ENCODE measurements at regions not wholly inside any gene's neighbourhood (a gene's known extent, or its start where the extent isn't known, plus 50 kb on each side); places are given as distances from the start of the nearest gene placed in this dataset.

DNA sequence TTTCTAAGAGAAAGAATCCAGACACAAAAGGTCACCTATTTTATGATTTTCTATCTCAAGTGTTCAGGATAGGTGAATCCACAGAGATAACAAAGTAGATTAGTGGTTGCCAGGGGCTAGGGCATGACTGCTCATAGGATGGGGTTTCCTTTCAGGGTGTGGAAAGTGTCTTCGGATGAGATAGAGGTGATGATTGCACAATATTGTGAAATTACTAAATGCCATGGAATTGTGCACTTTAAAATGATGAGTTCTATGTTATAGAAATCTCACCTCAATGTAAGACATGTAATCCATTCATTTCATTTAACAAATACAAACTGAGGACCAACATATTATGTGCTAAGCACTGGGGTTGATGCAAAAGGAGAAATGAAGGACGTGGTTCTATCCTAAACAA, 76.4 kb upstream of the GALNT17 start:
- TF ChIP-seq, protein P1, sequence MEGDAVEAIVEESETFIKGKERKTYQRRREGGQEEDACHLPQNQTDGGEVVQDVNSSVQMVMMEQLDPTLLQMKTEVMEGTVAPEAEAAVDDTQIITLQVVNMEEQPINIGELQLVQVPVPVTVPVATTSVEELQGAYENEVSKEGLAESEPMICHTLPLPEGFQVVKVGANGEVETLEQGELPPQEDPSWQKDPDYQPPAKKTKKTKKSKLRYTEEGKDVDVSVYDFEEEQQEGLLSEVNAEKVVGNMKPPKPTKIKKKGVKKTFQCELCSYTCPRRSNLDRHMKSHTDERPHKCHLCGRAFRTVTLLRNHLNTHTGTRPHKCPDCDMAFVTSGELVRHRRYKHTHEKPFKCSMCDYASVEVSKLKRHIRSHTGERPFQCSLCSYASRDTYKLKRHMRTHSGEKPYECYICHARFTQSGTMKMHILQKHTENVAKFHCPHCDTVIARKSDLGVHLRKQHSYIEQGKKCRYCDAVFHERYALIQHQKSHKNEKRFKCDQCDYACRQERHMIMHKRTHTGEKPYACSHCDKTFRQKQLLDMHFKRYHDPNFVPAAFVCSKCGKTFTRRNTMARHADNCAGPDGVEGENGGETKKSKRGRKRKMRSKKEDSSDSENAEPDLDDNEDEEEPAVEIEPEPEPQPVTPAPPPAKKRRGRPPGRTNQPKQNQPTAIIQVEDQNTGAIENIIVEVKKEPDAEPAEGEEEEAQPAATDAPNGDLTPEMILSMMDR (IDR thresholded peaks at IDR 0.05; ENCODE audit: insufficient read depth, low read depth, low read length) = no peak
- H3K27me3 ChIP-seq (ENCODE audit: control insufficient read depth, insufficient read depth, low read length) = no peaks in the 10 kb centered on the region
- no peak for DNase-seq (ENCODE audit: low read depth)
- ChIA-PET POLR2A (no interaction called here), CTCF (no interaction called here)
- H3K4me3 ChIP-seq (ENCODE audit: low read depth, low read length) = no peak overlapping the region
- H3K36me3 ChIP-seq (ENCODE audit: control insufficient read depth, insufficient read depth, low read length) = no peaks in the 10 kb centered on the region

DNA sequence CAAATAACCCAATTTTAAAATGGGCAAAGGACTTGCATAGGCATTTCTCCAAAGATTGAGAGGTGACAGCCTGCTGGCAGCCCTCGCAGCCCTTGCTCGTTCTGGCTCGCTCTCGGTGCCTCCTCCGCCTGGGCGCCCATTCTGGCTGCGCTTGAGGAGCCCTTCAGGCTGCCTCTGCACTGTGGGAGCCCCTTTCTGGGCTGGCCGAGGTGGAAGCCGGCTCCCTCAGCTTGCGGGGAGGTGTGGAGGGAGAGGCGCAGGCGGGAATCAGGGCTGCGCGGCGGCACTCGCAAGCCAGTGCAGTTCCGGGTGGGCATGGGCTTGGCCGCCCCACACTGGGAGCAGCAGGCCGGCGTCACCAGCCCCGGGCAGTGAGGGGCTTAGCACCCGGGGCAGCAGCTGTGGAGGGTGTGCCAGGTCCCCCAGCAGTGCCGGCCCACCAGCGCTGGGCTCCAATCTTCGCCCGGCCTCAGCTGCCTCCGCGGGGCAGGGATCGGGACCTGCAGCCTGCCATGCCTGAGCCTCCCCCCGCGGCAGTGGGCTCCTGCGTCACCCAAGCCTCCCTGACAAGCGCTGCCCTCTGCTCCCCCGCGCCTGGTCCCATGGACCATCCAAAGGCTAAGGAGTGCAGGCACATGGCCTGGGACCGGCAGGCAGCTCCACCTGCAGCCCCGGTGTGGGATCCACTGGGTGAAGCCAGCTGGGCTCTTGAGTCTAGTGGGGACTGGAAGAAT, 54.0 kb upstream of the GALNT17 start:
- Histone ChIP-seq H3K27me3 (ENCODE audit: control insufficient read depth, insufficient read depth, low read length) (no peaks in the 10 kb centered on the region), H3K4me3 (ENCODE audit: low read depth, low read length) (no peak overlapping the region), H3K36me3 (ENCODE audit: control insufficient read depth, insufficient read depth, low read length) (no peaks in the 10 kb centered on the region)
- CTCF ChIA-PET = no interaction called here
- POLR2A ChIA-PET = no interaction called here
- TF ChIP-seq, protein P1 (IDR thresholded peaks at IDR 0.05; ENCODE audit: insufficient read depth, low read depth, low read length) = no peak
- no peak for DNase-seq (ENCODE audit: low read depth)
